Prostate gland (tissue), 2 donors: ENCODE measurements at regions not wholly inside any gene's neighbourhood (a gene's known extent, or its start where the extent isn't known, plus 50 kb on each side); places are given as distances from the start of the nearest gene placed in this dataset.

Experiments used
- DNase-seq: peaks from one replicate; pipeline ENCODE4 v3.0.0-alpha.2; 2019; ENCODE audit warnings: low spot score
- H3K27ac ChIP-seq, 2 donors: fragments of 200-600 bp; sonication (generic); 2 replicates each; pipeline ENCODE4 v1.5.1; 2017 to 2019
- H3K27me3 ChIP-seq: fragments of 200-600 bp; sonication (generic); replicated peaks from 2 replicates; pipeline ENCODE4 v1.5.1; 2019; ENCODE audit not compliant: insufficient read depth
- H3K36me3 ChIP-seq, 2 donors: fragments of 200-600 bp; sonication (generic); 1 replicate in 1 of 2; 2 replicates in 1 of 2; pipeline versions ENCODE4 v1.5.1 to v1.8.1; 2017 to 2019
- H3K4me1 ChIP-seq: fragments of 200-600 bp; sonication (generic); replicated peaks from 2 replicates; pipeline ENCODE4 v1.5.1; 2019
- H3K4me3 ChIP-seq, 2 donors: fragments of 200-600 bp; sonication (generic); 2 replicates each; pipeline ENCODE4 v1.5.1; 2017 to 2019
- H3K9me3 ChIP-seq: fragments of 200-600 bp; sonication (generic); 2 replicates; pipeline ENCODE4 v1.5.1; 2017
- CTCF ChIP-seq, 4 experiments: fragments of 200-600 bp in 2 of 4; fragments of 450-650 bp in 2 of 4; sonication (generic) in 2 of 4; IDR thresholded peaks; 1 replicate in 3 of 4; 2 replicates in 1 of 4; pipeline ENCODE4 v1.5.1; 2016 to 2019; ENCODE audit warnings: antibody characterized with exemption in 4 of 4, mild to moderate bottlenecking in 2 of 4, moderate library complexity in 2 of 4
- POLR2A ChIP-seq: fragments of 450-650 bp; IDR thresholded peaks from one replicate; pipeline ENCODE4 v1.6.1; 2016; ENCODE audit warnings: antibody characterized with exemption, mild to moderate bottlenecking
- POLR2AphosphoS5 ChIP-seq: sonication (generic); formaldehyde crosslinking; IDR thresholded peaks from one replicate; pipeline ENCODE4 v1.6.1; 2017; ENCODE audit warnings: antibody characterized with exemption
- WGBS: methylation state at CpG from one replicate; pipeline ENCODE4 v1.1.5; 2018; 5-methylcytosine and 5-hydroxymethylcytosine counted together
- intact Hi-C: fragments of 100-400 bp; cut with DNase I; formaldehyde crosslinking; loops from one replicate; pipeline ENCODE4 v1.14.2; 2022

- H3K36me3 ChIP-seq: no peaks in the 10 kb centered on the region
- H3K4me3 ChIP-seq: no peak overlapping the region
- no peak for TF ChIP-seq POLR2A
- TF ChIP-seq CTCF (IDR thresholded peaks at IDR 0.05): no peak
- TF ChIP-seq POLR2AphosphoS5: no peak
- intact Hi-C loops: no loop called here
- WGBS: 78% methylated on average over 2 of the region's 2 CpGs
- H3K9me3 ChIP-seq: no peaks in the 10 kb centered on the region
- no peaks in the 10 kb centered on the region for H3K27me3 ChIP-seq
- H3K4me1 ChIP-seq: no peaks in the 10 kb centered on the region
- DNase-seq: no peak
- H3K27ac ChIP-seq: no peak overlapping the region
Observed at GRCh38 chr2:136482006-136482405, 283.3 kb upstream of the THSD7B start.

GRCh38 chr2:136479696-136480095 is 285.6 kb upstream of the THSD7B start:
- DNase-seq: no peak
- H3K27ac ChIP-seq: no peak overlapping the region
- H3K27me3 ChIP-seq: no peaks in the 10 kb centered on the region
- no peaks in the 10 kb centered on the region for H3K9me3 ChIP-seq
- TF ChIP-seq CTCF (IDR thresholded peaks at IDR 0.05) (no peak), POLR2AphosphoS5 (no peak), POLR2A (no peak)
- intact Hi-C loops: no loop called here
- no peaks in the 10 kb centered on the region for H3K36me3 ChIP-seq
- H3K4me1 ChIP-seq: no peaks in the 10 kb centered on the region
- H3K4me3 ChIP-seq: no peak overlapping the region
- 86% methylated on average over 2 of the region's 2 CpGs for WGBS

GRCh38 chr2:136468799-136469369 is 296.5 kb upstream of the THSD7B start:
- intact Hi-C loops: no loop called here
- no peaks in the 10 kb centered on the region for H3K9me3 ChIP-seq
- no peaks in the 10 kb centered on the region for H3K4me1 ChIP-seq
- H3K27me3 ChIP-seq: no peaks in the 10 kb centered on the region
- no peak for TF ChIP-seq CTCF (IDR thresholded peaks at IDR 0.05)
- TF ChIP-seq POLR2A: no peak
- no peak for TF ChIP-seq POLR2AphosphoS5
- no peaks in the 10 kb centered on the region for H3K36me3 ChIP-seq
- no peak for DNase-seq
- H3K27ac ChIP-seq: no peak overlapping the region
- 49% methylated on average over 7 of the region's 7 CpGs for WGBS
- no peak overlapping the region for H3K4me3 ChIP-seq

- WGBS: 79% methylated on average over 1 of the region's 1 CpG
- no peak overlapping the region for H3K27ac ChIP-seq
- TF ChIP-seq POLR2AphosphoS5: no peak
- TF ChIP-seq CTCF (IDR thresholded peaks at IDR 0.05): no peak
- no peak for TF ChIP-seq POLR2A
Observed at GRCh38 chr2:136452528-136452927, 312.8 kb upstream of the THSD7B start.

GRCh38 chr2:136448986-136449780 is 316.2 kb upstream of the THSD7B start:
- no peaks in the 10 kb centered on the region for H3K36me3 ChIP-seq
- no peak for TF ChIP-seq CTCF (IDR thresholded peaks at IDR 0.05)
- H3K4me1 ChIP-seq: no peaks in the 10 kb centered on the region
- H3K27me3 ChIP-seq: no peaks in the 10 kb centered on the region
- H3K9me3 ChIP-seq: no peaks in the 10 kb centered on the region
- intact Hi-C loops: no loop called here
- DNase-seq: no peak
- H3K27ac ChIP-seq: no peak overlapping the region
- no peak overlapping the region for H3K4me3 ChIP-seq
- WGBS: 88% methylated on average over 7 of the region's 7 CpGs

More at GRCh38 chr2:136452528-136452927, 312.8 kb upstream of the THSD7B start:
- H3K36me3 ChIP-seq: no peaks in the 10 kb centered on the region
- H3K9me3 ChIP-seq: no peaks in the 10 kb centered on the region
- H3K27me3 ChIP-seq: no peaks in the 10 kb centered on the region
- no peaks in the 10 kb centered on the region for H3K4me1 ChIP-seq
- intact Hi-C loops: no loop called here
- DNase-seq: no peak
- H3K4me3 ChIP-seq: no peak overlapping the region
